PC-9 (cell line): ENCODE measurements at regions not wholly inside any gene's neighbourhood (a gene's known extent, or its start where the extent isn't known, plus 50 kb on each side); places are given as distances from the start of the nearest gene placed in this dataset.

Source experiments
- EZH2 ChIP-seq: fragments of 200-600 bp; sonication (generic); IDR thresholded peaks from 2 replicates; pipeline ENCODE4 v1.8.0; 2017; ENCODE audit warnings: antibody characterized with exemption, low read depth
- TF ChIP-seq, protein P1 (sequence below): fragments of 200-600 bp; sonication (generic); conservative IDR thresholded peaks from 2 replicates; pipeline ENCODE4 v1.6.1; 2017; ENCODE audit warnings: mixed run types, antibody characterized with exemption, mild to moderate bottlenecking, moderate library complexity

DNA sequence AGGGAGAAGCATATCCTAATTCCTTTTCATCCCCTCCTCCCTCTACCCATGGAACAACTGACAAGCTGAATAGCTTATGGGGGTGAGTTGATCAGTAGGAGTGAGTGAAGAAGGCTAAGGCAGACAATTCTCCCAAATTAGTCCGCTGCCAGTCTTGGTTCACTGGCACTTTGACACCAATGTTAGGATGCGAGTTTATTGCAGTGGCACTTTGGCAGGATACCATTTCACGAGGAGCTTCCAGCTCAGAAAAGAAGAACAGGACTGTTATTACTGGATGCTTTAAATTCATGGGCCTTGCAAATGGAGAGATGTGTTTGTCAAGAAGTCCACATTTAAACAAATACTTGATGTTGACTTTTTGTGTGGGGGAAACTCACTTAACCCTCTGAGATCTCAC lies 427.6 kb downstream of the NR2F1-AS1 start:
- TF ChIP-seq, protein P1, sequence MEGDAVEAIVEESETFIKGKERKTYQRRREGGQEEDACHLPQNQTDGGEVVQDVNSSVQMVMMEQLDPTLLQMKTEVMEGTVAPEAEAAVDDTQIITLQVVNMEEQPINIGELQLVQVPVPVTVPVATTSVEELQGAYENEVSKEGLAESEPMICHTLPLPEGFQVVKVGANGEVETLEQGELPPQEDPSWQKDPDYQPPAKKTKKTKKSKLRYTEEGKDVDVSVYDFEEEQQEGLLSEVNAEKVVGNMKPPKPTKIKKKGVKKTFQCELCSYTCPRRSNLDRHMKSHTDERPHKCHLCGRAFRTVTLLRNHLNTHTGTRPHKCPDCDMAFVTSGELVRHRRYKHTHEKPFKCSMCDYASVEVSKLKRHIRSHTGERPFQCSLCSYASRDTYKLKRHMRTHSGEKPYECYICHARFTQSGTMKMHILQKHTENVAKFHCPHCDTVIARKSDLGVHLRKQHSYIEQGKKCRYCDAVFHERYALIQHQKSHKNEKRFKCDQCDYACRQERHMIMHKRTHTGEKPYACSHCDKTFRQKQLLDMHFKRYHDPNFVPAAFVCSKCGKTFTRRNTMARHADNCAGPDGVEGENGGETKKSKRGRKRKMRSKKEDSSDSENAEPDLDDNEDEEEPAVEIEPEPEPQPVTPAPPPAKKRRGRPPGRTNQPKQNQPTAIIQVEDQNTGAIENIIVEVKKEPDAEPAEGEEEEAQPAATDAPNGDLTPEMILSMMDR: no peak
- TF ChIP-seq EZH2: no peak
